Ectodermal cell (in vitro differentiated cells): ENCODE measurements at regions not wholly inside any gene's neighbourhood (a gene's known extent, or its start where the extent isn't known, plus 50 kb on each side); places are given as distances from the start of the nearest gene placed in this dataset.

Source experiments
- H3K27ac ChIP-seq: 2 replicates; pipeline ENCODE4 v1.7.0; 2013; ENCODE audit warnings: mild to moderate bottlenecking, low read depth, low read length; ENCODE audit not compliant: insufficient read depth, poor library complexity, severe bottlenecking
- H3K27me3 ChIP-seq: 2 replicates; pipeline ENCODE4 v1.7.0; 2013; ENCODE audit warnings: mild to moderate bottlenecking, low read length; ENCODE audit not compliant: insufficient read depth, control insufficient read depth, poor library complexity, severe bottlenecking
- H3K36me3 ChIP-seq: one replicate; pipeline ENCODE4 v1.7.0; 2013; ENCODE audit warnings: low read length; ENCODE audit not compliant: control insufficient read depth, insufficient read depth
- H3K4me1 ChIP-seq: one replicate; pipeline ENCODE4 v1.7.0; 2013; ENCODE audit warnings: low read length; ENCODE audit not compliant: control insufficient read depth, insufficient read depth
- H3K4me3 ChIP-seq: 2 replicates; pipeline ENCODE4 v1.7.0; 2013; ENCODE audit warnings: low read depth, low read length, control low read depth; ENCODE audit not compliant: insufficient read depth
- H3K9me3 ChIP-seq: 2 replicates; pipeline ENCODE4 v1.7.0; 2013; ENCODE audit warnings: mild to moderate bottlenecking, low read length, moderate library complexity; ENCODE audit not compliant: control insufficient read depth
- WGBS, 2 experiments: methylation state at CpG; one replicate each; pipeline ENCODE4 v1.1.7; 2013; ENCODE audit warnings: missing lambda C conversion rate in 2 of 2; 5-methylcytosine and 5-hydroxymethylcytosine counted together

GRCh38 chr6:87785229-87785862, 83.3 kb upstream of the AKIRIN2 start:
- Histone ChIP-seq H3K9me3 (no peaks in the 10 kb centered on the region), H3K4me1 (peaks cover 9% of the 10 kb centered on the region), H3K36me3 (no peaks in the 10 kb centered on the region), H3K27ac (no peak overlapping the region), H3K4me3 (no peak overlapping the region), H3K27me3 (no peaks in the 10 kb centered on the region)
- 94 to 97% methylated on average over 2 of the region's 2 CpGs for WGBS, 2 experiments

- WGBS, 2 experiments = 92% methylated on average over 2 of the region's 2 CpGs
- H3K4me1 ChIP-seq = peaks cover 8% of the 10 kb centered on the region
- H3K27me3 ChIP-seq = no peaks in the 10 kb centered on the region
- H3K4me3 ChIP-seq = no peak overlapping the region
- no peaks in the 10 kb centered on the region for H3K9me3 ChIP-seq
- no peak overlapping the region for H3K27ac ChIP-seq
- no peaks in the 10 kb centered on the region for H3K36me3 ChIP-seq
These were observed 82.7 kb upstream of the AKIRIN2 start for GRCh38 chr6:87784690-87785089.

- Histone ChIP-seq H3K4me3 (no peak overlapping the region), H3K4me1 (peaks cover 1% of the 10 kb centered on the region)
These were observed 82.0 kb upstream of the AKIRIN2 start for GRCh38 chr6:87784051-87784450.

GRCh38 chr6:87779542-87779941, 77.5 kb upstream of the AKIRIN2 start:
- WGBS, 2 experiments = 97 to 100% methylated on average over 2 of the region's 2 CpGs

More at GRCh38 chr6:87784051-87784450, 82.0 kb upstream of the AKIRIN2 start:
- Histone ChIP-seq H3K36me3 (no peaks in the 10 kb centered on the region), H3K9me3 (no peaks in the 10 kb centered on the region), H3K27ac (no peak overlapping the region), H3K27me3 (no peaks in the 10 kb centered on the region)

GRCh38 chr6:87772597-87773530, 70.8 kb upstream of the AKIRIN2 start:
- no peaks in the 10 kb centered on the region for H3K4me1 ChIP-seq
- no peak overlapping the region for H3K27ac ChIP-seq
- 82 to 84% methylated on average over 6 of the region's 6 CpGs for WGBS, 2 experiments
- H3K27me3 ChIP-seq = no peaks in the 10 kb centered on the region
- H3K36me3 ChIP-seq = no peaks in the 10 kb centered on the region
- no peaks in the 10 kb centered on the region for H3K9me3 ChIP-seq
- no peak overlapping the region for H3K4me3 ChIP-seq

More at GRCh38 chr6:87779542-87779941, 77.5 kb upstream of the AKIRIN2 start:
- no peaks in the 10 kb centered on the region for H3K4me1 ChIP-seq
- no peaks in the 10 kb centered on the region for H3K36me3 ChIP-seq
- no peaks in the 10 kb centered on the region for H3K9me3 ChIP-seq
- H3K4me3 ChIP-seq = no peak overlapping the region
- no peak overlapping the region for H3K27ac ChIP-seq
- no peaks in the 10 kb centered on the region for H3K27me3 ChIP-seq

GRCh38 chr6:87767478-87767877, 65.4 kb upstream of the AKIRIN2 start:
- H3K9me3 ChIP-seq = no peaks in the 10 kb centered on the region
- no peak overlapping the region for H3K27ac ChIP-seq
- no peaks in the 10 kb centered on the region for H3K27me3 ChIP-seq
- 94 to 98% methylated on average over 10 of the region's 10 CpGs for WGBS, 2 experiments
- H3K36me3 ChIP-seq = no peaks in the 10 kb centered on the region
- H3K4me3 ChIP-seq = no peak overlapping the region
- no peaks in the 10 kb centered on the region for H3K4me1 ChIP-seq

- Histone ChIP-seq H3K4me1 (no peaks in the 10 kb centered on the region), H3K27ac (no peak overlapping the region), H3K36me3 (no peaks in the 10 kb centered on the region), H3K4me3 (no peak overlapping the region), H3K9me3 (no peaks in the 10 kb centered on the region), H3K27me3 (no peaks in the 10 kb centered on the region)
- WGBS, 2 experiments = 88 to 92% methylated on average over 2 of the region's 2 CpGs
These were observed 64.2 kb upstream of the AKIRIN2 start for GRCh38 chr6:87766211-87766610.

GRCh38 chr6:87763901-87764300, 61.9 kb upstream of the AKIRIN2 start:
- H3K4me1 ChIP-seq = no peaks in the 10 kb centered on the region

GRCh38 chr6:87763276-87763675, 61.2 kb upstream of the AKIRIN2 start:
- Histone ChIP-seq H3K4me3 (no peak overlapping the region), H3K27ac (no peak overlapping the region), H3K36me3 (no peaks in the 10 kb centered on the region), H3K27me3 (no peaks in the 10 kb centered on the region), H3K9me3 (no peaks in the 10 kb centered on the region), H3K4me1 (no peaks in the 10 kb centered on the region)
- 91 to 98% methylated on average over 2 of the region's 2 CpGs for WGBS, 2 experiments

More at GRCh38 chr6:87763901-87764300, 61.9 kb upstream of the AKIRIN2 start:
- Histone ChIP-seq H3K27ac (no peak overlapping the region), H3K9me3 (no peaks in the 10 kb centered on the region), H3K36me3 (no peaks in the 10 kb centered on the region), H3K4me3 (no peak overlapping the region), H3K27me3 (no peaks in the 10 kb centered on the region)
- WGBS, 2 experiments = 94 to 97% methylated on average over 4 of the region's 4 CpGs

GRCh38 chr6:87762116-87762515, 60.1 kb upstream of the AKIRIN2 start:
- H3K27me3 ChIP-seq = no peaks in the 10 kb centered on the region
- WGBS, 2 experiments = 88 to 93% methylated on average over 3 of the region's 3 CpGs
- H3K36me3 ChIP-seq = no peaks in the 10 kb centered on the region
- peaks cover under 1% of the 10 kb centered on the region for H3K4me1 ChIP-seq
- H3K27ac ChIP-seq = no peak overlapping the region
- H3K4me3 ChIP-seq = no peak overlapping the region
- no peaks in the 10 kb centered on the region for H3K9me3 ChIP-seq
